ENCODE measurements at regions not wholly inside any gene's neighbourhood (a gene's known extent, or its start where the extent isn't known, plus 50 kb on each side); places are given as distances from the start of the nearest gene placed in this dataset.

DNA sequence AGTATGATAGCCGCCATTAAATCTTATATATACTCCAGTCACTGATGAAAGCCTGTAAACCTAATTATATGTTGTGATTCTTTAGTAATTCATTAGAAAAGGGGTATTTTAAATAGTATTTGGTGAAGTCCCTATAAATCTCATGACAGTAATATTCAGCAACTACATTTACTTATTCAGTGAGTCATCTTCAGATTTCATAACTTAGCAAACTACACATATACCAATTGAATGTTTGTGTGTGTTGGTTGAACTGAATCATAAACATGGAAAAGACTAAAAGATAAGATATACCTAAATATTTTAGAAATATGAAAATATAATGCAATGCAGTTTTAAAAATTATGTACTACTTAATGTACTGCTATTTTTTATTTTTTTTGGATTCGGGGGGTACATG is 1050.4 kb downstream of the MAT2B start:
- no peak overlapping the region for H2AFZ ChIP-seq (ENCODE audit: control insufficient read depth, low read depth, low read length)
- no peaks in the 10 kb centered on the region for H4K20me1 ChIP-seq (ENCODE audit: control insufficient read depth, insufficient read depth)
- H3K9ac ChIP-seq (ENCODE audit: control insufficient read depth, insufficient read depth, low read length) = no peak overlapping the region
- FAIRE-seq (no peak), ATAC-seq (no peak), DNase-seq (ENCODE audit: low read depth, low spot score) (no peak)
- ChIA-PET POLR2A (no interaction called here), SMC1A (ENCODE audit: uncharacterized antibody, unreplicated experiment) (no interaction called here), RAD21 (ENCODE audit: unreplicated experiment) (no interaction called here), CTCF (no interaction called here)
- no peak overlapping the region for H3K27ac ChIP-seq (ENCODE audit: control insufficient read depth, insufficient read depth)
- in situ Hi-C loops (cut with MboI) (no loop called here), intact Hi-C loops (cut with micrococcal nuclease; ENCODE audit: unreplicated experiment) (no loop called here)
- no TSS peak for BruUV-seq (replicated peaks)
- H3K79me2 ChIP-seq (ENCODE audit: control insufficient read depth, insufficient read depth, low read length) = no peaks in the 10 kb centered on the region
- H3K9me3 ChIP-seq (replicated peaks; ENCODE audit: control insufficient read depth, insufficient read depth, low read length) = no peaks in the 10 kb centered on the region
- no peaks in the 10 kb centered on the region for H3K4me1 ChIP-seq (ENCODE audit: control insufficient read depth, insufficient read depth, low read length)
- no peaks in the 10 kb centered on the region for H3K36me3 ChIP-seq (ENCODE audit: control insufficient read depth in 2 of 2, insufficient read depth in 2 of 2, low read length in 1 of 2)
- H3K27me3 ChIP-seq (replicated peaks in 1 of 2; ENCODE audit: control insufficient read depth in 2 of 2, insufficient read depth in 2 of 2, low read length in 1 of 2) = no peaks in the 10 kb centered on the region
- no peak overlapping the region for H3K4me2 ChIP-seq (ENCODE audit: control insufficient read depth, insufficient read depth)
- H3K4me3 ChIP-seq = no peak overlapping the region
- 38% methylated on average over 2 of the region's 2 CpGs for WGBS (ENCODE audit: insufficient coverage, insufficient replicate concordance, low lambda C conversion rate, missing lambda C conversion rate)
- TF ChIP-seq CEBPB (IDR thresholded peaks at IDR 0.05; ENCODE audit: borderline replicate concordance in 1 of 2, low read depth in 2 of 2, low read length in 2 of 2) (no peak), PAX5 (IDR thresholded peaks at IDR 0.05; ENCODE audit: borderline replicate concordance, low read depth, low read length) (no peak), SIN3A (IDR thresholded peaks at IDR 0.05; ENCODE audit: low read depth, low read length) (no peak), ZBED1 (IDR thresholded peaks at IDR 0.05; ENCODE audit: borderline replicate concordance) (no peak), NFYA (IDR thresholded peaks at IDR 0.05; ENCODE audit: borderline replicate concordance, low read depth, low read length) (no peak), NR2C2 (IDR thresholded peaks at IDR 0.05; ENCODE audit: borderline replicate concordance, control insufficient read depth, insufficient read length, low read depth) (no peak), KDM1A (IDR thresholded peaks at IDR 0.05; ENCODE audit: borderline replicate concordance) (no peak), SMC3 (IDR thresholded peaks at IDR 0.05; ENCODE audit: borderline replicate concordance, low read length) (no peak), GABPA (IDR thresholded peaks at IDR 0.05; ENCODE audit: low read depth) (no peak), ZNF24 (IDR thresholded peaks at IDR 0.05) (no peak), ZZZ3 (IDR thresholded peaks at IDR 0.05; ENCODE audit: control insufficient read depth, insufficient read length, low read depth) (no peak), HDAC2 (IDR thresholded peaks at IDR 0.05) (no peak)
- TF ChIP-seq, protein P1, sequence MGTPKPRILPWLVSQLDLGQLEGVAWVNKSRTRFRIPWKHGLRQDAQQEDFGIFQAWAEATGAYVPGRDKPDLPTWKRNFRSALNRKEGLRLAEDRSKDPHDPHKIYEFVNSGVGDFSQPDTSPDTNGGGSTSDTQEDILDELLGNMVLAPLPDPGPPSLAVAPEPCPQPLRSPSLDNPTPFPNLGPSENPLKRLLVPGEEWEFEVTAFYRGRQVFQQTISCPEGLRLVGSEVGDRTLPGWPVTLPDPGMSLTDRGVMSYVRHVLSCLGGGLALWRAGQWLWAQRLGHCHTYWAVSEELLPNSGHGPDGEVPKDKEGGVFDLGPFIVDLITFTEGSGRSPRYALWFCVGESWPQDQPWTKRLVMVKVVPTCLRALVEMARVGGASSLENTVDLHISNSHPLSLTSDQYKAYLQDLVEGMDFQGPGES (IDR thresholded peaks at IDR 0.05) = no peak
- TF ChIP-seq, protein P2, sequence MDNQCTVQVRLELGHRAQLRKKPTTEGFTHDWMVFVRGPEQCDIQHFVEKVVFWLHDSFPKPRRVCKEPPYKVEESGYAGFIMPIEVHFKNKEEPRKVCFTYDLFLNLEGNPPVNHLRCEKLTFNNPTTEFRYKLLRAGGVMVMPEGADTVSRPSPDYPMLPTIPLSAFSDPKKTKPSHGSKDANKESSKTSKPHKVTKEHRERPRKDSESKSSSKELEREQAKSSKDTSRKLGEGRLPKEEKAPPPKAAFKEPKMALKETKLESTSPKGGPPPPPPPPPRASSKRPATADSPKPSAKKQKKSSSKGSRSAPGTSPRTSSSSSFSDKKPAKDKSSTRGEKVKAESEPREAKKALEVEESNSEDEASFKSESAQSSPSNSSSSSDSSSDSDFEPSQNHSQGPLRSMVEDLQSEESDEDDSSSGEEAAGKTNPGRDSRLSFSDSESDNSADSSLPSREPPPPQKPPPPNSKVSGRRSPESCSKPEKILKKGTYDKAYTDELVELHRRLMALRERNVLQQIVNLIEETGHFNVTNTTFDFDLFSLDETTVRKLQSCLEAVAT (IDR thresholded peaks at IDR 0.05) = no peak
- TF ChIP-seq, protein P3, sequence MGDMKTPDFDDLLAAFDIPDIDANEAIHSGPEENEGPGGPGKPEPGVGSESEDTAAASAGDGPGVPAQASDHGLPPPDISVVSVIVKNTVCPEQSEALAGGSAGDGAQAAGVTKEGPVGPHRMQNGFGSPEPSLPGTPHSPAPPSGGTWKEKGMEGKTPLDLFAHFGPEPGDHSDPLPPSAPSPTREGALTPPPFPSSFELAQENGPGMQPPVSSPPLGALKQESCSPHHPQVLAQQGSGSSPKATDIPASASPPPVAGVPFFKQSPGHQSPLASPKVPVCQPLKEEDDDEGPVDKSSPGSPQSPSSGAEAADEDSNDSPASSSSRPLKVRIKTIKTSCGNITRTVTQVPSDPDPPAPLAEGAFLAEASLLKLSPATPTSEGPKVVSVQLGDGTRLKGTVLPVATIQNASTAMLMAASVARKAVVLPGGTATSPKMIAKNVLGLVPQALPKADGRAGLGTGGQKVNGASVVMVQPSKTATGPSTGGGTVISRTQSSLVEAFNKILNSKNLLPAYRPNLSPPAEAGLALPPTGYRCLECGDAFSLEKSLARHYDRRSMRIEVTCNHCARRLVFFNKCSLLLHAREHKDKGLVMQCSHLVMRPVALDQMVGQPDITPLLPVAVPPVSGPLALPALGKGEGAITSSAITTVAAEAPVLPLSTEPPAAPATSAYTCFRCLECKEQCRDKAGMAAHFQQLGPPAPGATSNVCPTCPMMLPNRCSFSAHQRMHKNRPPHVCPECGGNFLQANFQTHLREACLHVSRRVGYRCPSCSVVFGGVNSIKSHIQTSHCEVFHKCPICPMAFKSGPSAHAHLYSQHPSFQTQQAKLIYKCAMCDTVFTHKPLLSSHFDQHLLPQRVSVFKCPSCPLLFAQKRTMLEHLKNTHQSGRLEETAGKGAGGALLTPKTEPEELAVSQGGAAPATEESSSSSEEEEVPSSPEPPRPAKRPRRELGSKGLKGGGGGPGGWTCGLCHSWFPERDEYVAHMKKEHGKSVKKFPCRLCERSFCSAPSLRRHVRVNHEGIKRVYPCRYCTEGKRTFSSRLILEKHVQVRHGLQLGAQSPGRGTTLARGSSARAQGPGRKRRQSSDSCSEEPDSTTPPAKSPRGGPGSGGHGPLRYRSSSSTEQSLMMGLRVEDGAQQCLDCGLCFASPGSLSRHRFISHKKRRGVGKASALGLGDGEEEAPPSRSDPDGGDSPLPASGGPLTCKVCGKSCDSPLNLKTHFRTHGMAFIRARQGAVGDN (IDR thresholded peaks at IDR 0.05) = no peak
- TF ChIP-seq, protein P4, sequence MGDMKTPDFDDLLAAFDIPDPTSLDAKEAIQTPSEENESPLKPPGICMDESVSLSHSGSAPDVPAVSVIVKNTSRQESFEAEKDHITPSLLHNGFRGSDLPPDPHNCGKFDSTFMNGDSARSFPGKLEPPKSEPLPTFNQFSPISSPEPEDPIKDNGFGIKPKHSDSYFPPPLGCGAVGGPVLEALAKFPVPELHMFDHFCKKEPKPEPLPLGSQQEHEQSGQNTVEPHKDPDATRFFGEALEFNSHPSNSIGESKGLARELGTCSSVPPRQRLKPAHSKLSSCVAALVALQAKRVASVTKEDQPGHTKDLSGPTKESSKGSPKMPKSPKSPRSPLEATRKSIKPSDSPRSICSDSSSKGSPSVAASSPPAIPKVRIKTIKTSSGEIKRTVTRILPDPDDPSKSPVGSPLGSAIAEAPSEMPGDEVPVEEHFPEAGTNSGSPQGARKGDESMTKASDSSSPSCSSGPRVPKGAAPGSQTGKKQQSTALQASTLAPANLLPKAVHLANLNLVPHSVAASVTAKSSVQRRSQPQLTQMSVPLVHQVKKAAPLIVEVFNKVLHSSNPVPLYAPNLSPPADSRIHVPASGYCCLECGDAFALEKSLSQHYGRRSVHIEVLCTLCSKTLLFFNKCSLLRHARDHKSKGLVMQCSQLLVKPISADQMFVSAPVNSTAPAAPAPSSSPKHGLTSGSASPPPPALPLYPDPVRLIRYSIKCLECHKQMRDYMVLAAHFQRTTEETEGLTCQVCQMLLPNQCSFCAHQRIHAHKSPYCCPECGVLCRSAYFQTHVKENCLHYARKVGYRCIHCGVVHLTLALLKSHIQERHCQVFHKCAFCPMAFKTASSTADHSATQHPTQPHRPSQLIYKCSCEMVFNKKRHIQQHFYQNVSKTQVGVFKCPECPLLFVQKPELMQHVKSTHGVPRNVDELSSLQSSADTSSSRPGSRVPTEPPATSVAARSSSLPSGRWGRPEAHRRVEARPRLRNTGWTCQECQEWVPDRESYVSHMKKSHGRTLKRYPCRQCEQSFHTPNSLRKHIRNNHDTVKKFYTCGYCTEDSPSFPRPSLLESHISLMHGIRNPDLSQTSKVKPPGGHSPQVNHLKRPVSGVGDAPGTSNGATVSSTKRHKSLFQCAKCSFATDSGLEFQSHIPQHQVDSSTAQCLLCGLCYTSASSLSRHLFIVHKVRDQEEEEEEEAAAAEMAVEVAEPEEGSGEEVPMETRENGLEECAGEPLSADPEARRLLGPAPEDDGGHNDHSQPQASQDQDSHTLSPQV (IDR thresholded peaks at IDR 0.05) = no peak

Measured in GM12878 (cell line).